HG03432 (cell line): ENCODE measurements at regions not wholly inside any gene's neighbourhood (a gene's known extent, or its start where the extent isn't known, plus 50 kb on each side); places are given as distances from the start of the nearest gene placed in this dataset.

Experiments used
- ATAC-seq: cut with Tn5 transposase; IDR thresholded peaks from one replicate; pipeline ENCODE4 v1.9.1; 2021; ENCODE audit warnings: mild to moderate bottlenecking, moderate library complexity; ENCODE audit not compliant: unreplicated experiment

GRCh38 chr11:42257534-42257933 lies 798.1 kb upstream of the LRRC4C start:
- no peak for ATAC-seq

- no peak for ATAC-seq
Observed at GRCh38 chr11:42265072-42265471, 805.6 kb upstream of the LRRC4C start.

- ATAC-seq = no peak
Observed at GRCh38 chr11:42271306-42271705, 811.9 kb upstream of the LRRC4C start.

GRCh38 chr11:42273977-42274376 lies 814.5 kb upstream of the LRRC4C start:
- ATAC-seq = no peak

GRCh38 chr11:42296910-42297309 lies 837.5 kb upstream of the LRRC4C start:
- ATAC-seq = no peak

GRCh38 chr11:42299780-42300179 lies 840.3 kb upstream of the LRRC4C start:
- no peak for ATAC-seq

- no peak for ATAC-seq
Observed at GRCh38 chr11:42301777-42302176, 842.3 kb upstream of the LRRC4C start.

- ATAC-seq = no peak
Observed at GRCh38 chr11:42311514-42311913, 852.1 kb upstream of the LRRC4C start.

GRCh38 chr11:42311944-42312343 lies 852.5 kb upstream of the LRRC4C start:
- no peak for ATAC-seq

GRCh38 chr11:42315267-42315666 lies 855.8 kb upstream of the LRRC4C start:
- ATAC-seq = no peak

- ATAC-seq = no peak
Observed at GRCh38 chr11:42315846-42316245, 856.4 kb upstream of the LRRC4C start.

GRCh38 chr11:42319921-42320320 lies 860.5 kb upstream of the LRRC4C start:
- ATAC-seq = no peak

- no peak for ATAC-seq
Observed at GRCh38 chr11:42329929-42330565, 870.6 kb upstream of the LRRC4C start.

- no peak for ATAC-seq
Observed at GRCh38 chr11:42337786-42338455, 878.5 kb upstream of the LRRC4C start.

GRCh38 chr11:42344204-42344792 lies 884.8 kb upstream of the LRRC4C start:
- no peak for ATAC-seq

GRCh38 chr11:42345933-42346332 lies 886.5 kb upstream of the LRRC4C start:
- ATAC-seq = no peak

- ATAC-seq = no peak
Observed at GRCh38 chr11:42363701-42364100, 904.2 kb upstream of the LRRC4C start.

GRCh38 chr11:42390116-42390515 lies 921.7 kb upstream of the API5 start:
- no peak for ATAC-seq

- no peak for ATAC-seq
Observed at GRCh38 chr11:42397483-42397882, 914.3 kb upstream of the API5 start.

- ATAC-seq = peak; percentile 68
Observed at GRCh38 chr11:42407341-42407740, 904.5 kb upstream of the API5 start.

- peak; percentile 71 for ATAC-seq
Observed at GRCh38 chr11:42410251-42410955, 901.4 kb upstream of the API5 start.

GRCh38 chr11:42412590-42412989 lies 899.2 kb upstream of the API5 start:
- no peak for ATAC-seq
